GM18502 (cell line): ENCODE measurements at regions not wholly inside any gene's neighbourhood (a gene's known extent, or its start where the extent isn't known, plus 50 kb on each side); places are given as distances from the start of the nearest gene placed in this dataset.
"Not testable (repeated sequence)": the region's sequence is repeated elsewhere in the genome, so short reads cannot be mapped to it uniquely, and the experiment has no call there.

ENCODE experiments used
- ATAC-seq: cut with Tn5 transposase; IDR thresholded peaks from one replicate; pipeline ENCODE4 v1.9.1; 2021; ENCODE audit warnings: mild to moderate bottlenecking; ENCODE audit not compliant: unreplicated experiment, poor library complexity

DNA sequence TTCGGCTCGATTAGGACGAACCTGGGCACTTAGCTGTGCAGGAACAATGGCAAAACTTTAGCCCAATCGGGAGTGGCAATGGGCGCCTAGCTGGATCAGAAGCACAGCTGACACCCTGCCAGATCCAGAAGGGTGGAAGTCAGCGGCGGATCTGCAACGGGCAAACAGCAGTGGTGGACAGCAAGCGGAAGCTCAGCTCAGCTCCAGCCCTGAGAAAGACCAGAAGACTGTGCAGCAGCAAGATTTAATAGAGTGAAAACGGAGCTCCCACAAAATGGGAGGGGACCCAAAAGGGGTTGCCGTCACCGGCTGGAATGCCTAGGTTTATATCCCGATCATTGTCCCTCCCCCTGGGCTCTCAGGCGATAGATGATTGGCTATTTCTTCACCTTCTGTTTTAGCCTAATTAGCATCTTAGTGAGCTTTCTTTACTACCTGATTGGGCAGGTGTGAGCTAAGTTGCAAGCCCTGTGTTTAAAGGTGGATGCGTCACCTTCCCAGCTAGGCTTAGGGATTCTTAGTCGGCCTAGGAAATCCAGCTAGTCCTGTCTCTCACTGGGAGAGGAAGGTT is 1237.9 kb downstream of the CDH12 start:
- ATAC-seq: no peak

GRCh38 chr5:21613971-21614488 is 1239.1 kb downstream of the CDH12 start:
- ATAC-seq: no peak

DNA sequence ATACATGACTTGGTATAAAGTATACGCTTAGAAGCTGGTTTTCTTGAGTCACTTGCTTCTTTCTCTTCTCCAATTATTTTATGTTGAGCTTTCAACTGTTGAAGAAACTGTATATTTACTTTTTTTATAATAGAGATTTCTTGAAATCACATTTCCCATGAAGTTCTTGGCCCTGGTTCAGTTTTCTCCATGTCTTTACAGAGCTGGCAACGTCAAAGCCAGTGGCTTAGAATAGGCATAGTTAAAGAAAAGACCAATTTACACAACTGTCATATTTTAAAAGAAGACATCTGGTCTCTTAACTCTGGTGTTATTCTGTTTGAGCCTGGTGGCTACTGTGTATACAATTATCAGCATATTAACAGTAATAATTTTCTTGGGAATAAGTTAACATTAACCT is 1249.3 kb downstream of the CDH12 start:
- no peak for ATAC-seq

- ATAC-seq: no peak
These were observed 1258.6 kb downstream of the CDH12 start for GRCh38 chr5:21594566-21594965.

- ATAC-seq: no peak
These were observed 1259.9 kb downstream of the CDH12 start for GRCh38 chr5:21593261-21593660.

GRCh38 chr5:21581508-21581907 is 1271.6 kb downstream of the CDH12 start:
- ATAC-seq: no peak

DNA sequence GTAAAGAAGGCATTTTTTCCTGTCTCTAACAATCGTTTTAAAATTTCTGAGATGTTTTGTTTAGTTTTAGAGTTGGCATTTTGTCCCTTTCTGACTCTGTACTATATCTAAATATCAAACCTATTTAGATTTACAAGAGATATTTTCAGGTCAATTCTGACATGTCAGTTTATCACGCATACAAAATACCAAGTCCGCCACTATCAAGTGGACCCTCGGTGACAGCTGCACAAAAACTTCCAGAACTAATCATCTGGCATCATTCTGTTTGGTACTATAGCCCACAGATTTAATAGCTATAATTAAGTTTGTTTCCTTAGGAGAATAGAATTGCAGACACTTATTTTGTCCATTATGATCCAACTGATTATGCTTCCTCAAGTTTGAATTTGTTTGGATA is 1278.2 kb downstream of the CDH12 start:
- ATAC-seq: no peak

DNA sequence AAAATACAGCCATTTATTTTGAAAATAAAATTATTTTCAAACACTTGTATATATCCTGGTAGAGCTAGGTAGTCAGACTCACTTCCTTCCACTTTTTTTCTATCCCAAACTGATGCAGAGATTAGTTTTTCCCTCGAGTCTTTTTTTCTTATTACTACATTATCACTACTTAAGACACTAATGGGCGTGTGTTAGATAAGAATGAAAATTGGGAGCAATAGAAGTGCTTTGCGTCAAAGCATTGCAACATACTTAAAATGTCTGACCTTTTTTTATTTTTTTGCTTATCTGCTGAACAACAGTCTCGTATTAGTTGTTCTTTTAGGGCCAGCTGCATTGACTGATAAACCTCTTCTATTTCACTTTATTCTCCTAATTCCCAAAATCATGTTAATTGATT is 1278.7 kb downstream of the CDH12 start:
- no peak for ATAC-seq

- ATAC-seq: no peak
These were observed 1279.5 kb downstream of the CDH12 start for GRCh38 chr5:21573416-21574314.

DNA sequence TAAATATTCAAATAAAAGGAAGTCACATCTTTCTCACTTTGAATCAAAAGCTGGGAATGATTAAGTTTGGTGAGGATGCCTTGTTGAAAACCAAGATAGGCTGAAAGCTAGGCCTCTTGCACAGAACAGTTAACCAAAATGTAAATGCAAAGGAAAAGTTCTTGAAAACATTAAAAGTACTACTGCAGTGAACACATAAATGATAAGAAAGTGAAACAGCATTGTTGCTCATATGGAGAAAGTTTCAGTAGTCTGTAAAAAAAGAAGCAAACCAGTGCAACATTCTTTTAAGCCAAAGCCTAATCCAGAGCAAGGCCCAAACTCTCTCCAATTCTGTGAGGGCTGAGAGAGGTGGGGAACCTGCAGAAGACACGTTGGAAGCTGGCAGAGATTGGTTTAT is 1281.9 kb downstream of the CDH12 start:
- ATAC-seq: not testable (repeated sequence)

DNA sequence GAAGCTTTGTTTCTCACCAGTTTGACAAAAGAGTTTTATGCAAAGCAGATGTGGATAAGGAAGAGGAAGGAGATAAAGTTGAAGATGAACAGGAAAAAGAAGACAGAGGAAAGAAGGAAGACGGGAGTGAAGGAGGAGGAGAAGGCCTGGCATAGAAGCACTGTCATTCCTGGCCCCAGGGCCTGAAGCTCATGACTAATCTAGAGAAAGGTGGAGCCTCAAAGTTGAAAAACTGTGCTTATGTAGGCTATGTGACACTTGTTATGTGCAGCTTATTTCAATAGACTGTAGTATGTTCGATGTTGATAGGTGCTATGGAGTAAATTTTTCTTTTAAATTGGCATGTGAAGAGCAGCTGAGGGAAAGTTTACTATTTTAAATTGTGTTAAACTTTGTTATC is 1294.0 kb downstream of the CDH12 start:
- not testable (repeated sequence) for ATAC-seq

DNA sequence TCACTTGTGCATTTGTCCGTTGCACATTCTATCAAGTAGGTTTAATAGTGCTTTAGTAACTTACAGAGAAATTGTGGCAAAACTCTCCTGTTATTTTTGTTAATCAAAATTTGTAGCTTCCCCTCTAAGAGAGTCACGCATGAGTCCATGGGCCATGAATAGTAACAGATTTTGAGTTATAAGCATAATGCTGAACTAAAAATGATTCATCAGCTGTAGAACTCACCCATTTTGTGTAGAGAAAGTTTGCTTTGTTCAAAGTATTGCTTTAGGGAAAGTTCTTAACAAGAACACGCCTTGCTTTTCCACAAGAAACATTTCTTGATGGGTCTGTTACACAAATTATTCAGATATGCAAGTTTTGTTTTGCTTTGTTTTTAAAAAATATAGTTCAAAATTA is 1300.9 kb downstream of the CDH12 start:
- ATAC-seq: not testable (repeated sequence)

GRCh38 chr5:21550916-21551315 is 1302.2 kb downstream of the CDH12 start:
- not testable (repeated sequence) for ATAC-seq

DNA sequence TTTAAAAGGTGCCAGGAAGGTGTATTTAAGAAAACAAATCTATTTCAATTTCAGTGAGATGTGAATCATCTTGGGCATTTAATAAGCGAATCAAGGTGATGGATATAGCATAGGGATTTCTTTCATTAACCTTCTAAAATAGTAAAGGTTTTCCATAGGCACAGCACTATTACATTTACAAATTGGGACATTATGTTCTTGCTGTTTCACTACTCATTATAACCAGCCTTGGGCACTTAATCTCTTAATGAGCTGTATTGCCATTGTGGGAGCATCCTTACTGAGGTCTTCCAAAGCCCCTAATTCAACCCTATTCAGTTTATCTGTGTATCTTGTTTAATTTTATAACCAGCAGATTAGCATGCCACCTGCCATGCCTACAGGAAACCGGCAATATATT is 1305.5 kb downstream of the CDH12 start:
- ATAC-seq: not testable (repeated sequence)

GRCh38 chr5:21535114-21535513 is 1318.0 kb downstream of the CDH12 start:
- ATAC-seq: not testable (repeated sequence)

GRCh38 chr5:21521157-21521556 is 1332.0 kb downstream of the CDH12 start:
- ATAC-seq: not testable (repeated sequence)

DNA sequence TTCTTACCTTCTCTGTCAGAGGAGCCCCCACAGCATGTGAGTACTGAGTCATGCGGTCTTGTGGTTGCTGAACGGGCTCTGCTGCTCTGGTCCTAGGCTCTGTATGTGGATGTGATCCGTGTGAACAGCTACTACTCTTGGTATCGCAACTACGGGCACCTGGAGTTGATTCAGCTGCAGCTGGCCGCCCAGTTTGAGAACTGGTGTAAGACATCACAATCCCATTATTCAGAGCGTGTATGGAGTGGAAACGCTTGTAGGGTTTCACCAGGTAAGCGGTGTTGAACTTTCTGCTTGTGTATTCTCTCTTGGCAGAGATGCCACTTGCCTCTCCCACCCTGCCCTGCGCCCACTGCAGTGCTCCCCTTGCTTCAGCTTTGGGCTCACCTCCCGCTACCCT is 1356.2 kb downstream of the CDH12 start:
- ATAC-seq: not testable (repeated sequence)

GRCh38 chr5:21496056-21496455 is 1357.1 kb downstream of the CDH12 start:
- ATAC-seq: not testable (repeated sequence)

DNA sequence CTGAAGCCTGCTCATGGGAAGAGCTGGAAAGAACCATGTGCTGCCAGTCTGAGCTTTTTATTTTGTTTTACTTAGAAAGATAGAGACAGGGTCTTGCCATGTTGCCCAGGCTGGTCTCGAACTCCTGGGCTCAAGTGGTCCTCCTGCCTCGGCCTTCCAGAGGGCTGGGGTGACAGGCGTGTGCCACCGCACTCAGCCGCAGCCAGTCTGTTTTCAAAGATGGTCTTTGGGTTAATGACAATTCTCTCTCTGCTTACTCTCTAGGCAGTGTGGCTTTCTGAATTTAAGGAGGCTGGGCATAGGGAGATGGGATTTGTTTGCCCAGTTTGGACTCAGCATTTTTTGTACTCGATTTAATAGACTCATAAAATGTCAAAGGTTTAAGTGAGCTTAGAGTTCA is 1357.9 kb downstream of the CDH12 start:
- not testable (repeated sequence) for ATAC-seq

- ATAC-seq: not testable (repeated sequence)
These were observed 1359.1 kb downstream of the CDH12 start for GRCh38 chr5:21494033-21494432.

GRCh38 chr5:21491182-21491581 is 1362.0 kb downstream of the CDH12 start:
- not testable (repeated sequence) for ATAC-seq
